IMR-90 (cell line): ENCODE measurements at regions not wholly inside any gene's neighbourhood (a gene's known extent, or its start where the extent isn't known, plus 50 kb on each side); places are given as distances from the start of the nearest gene placed in this dataset.

ENCODE experiments used
- POLR2A ChIP-seq: IDR thresholded peaks from 2 replicates; pipeline ENCODE4 v1.6.1; 2012; ENCODE audit warnings: mild to moderate bottlenecking, low read depth, low read length
- TF ChIP-seq, protein P1 (sequence below): conservative IDR thresholded peaks from 2 replicates; pipeline ENCODE4 v1.5.1; 2012; ENCODE audit warnings: mild to moderate bottlenecking, low read depth, low read length, improper control_type of control experiment

DNA sequence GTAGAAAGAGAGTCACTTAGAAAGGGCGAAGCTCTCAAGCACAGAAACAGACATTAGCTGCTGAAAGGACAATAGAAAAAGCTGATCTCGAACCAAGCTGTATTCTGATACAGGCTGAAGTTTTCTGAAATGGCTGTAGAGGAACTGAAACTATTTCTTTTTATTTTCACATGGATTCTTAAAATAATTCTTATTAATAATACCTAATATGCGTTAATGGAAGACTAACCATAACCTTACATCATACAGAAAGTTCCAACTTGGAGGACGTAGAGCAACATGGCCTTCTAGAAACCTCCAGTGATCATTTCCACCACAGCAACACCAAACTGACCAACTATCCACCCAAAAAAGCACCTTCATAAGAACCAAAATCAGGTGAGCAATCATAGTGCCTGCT lies 52.8 kb upstream of the ACADM start:
- no peak for TF ChIP-seq POLR2A
- TF ChIP-seq, protein P1, sequence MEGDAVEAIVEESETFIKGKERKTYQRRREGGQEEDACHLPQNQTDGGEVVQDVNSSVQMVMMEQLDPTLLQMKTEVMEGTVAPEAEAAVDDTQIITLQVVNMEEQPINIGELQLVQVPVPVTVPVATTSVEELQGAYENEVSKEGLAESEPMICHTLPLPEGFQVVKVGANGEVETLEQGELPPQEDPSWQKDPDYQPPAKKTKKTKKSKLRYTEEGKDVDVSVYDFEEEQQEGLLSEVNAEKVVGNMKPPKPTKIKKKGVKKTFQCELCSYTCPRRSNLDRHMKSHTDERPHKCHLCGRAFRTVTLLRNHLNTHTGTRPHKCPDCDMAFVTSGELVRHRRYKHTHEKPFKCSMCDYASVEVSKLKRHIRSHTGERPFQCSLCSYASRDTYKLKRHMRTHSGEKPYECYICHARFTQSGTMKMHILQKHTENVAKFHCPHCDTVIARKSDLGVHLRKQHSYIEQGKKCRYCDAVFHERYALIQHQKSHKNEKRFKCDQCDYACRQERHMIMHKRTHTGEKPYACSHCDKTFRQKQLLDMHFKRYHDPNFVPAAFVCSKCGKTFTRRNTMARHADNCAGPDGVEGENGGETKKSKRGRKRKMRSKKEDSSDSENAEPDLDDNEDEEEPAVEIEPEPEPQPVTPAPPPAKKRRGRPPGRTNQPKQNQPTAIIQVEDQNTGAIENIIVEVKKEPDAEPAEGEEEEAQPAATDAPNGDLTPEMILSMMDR: no peak
